ENCODE measurements at regions not wholly inside any gene's neighbourhood (a gene's known extent, or its start where the extent isn't known, plus 50 kb on each side); places are given as distances from the start of the nearest gene placed in this dataset.
A peak's percentile ranks its signal among the peaks of the same experiment; 100 is the strongest.

GRCh38 chr7:84678841-84679240, 484.3 kb upstream of the SEMA3A start:
- no peak for DNase-seq (ENCODE audit: low read depth)

- no peak for DNase-seq (ENCODE audit: low read depth)
Observed at GRCh38 chr7:84677117-84677732, 482.6 kb upstream of the SEMA3A start.

GRCh38 chr7:84675633-84676034, 481.0 kb upstream of the SEMA3A start:
- no peak for DNase-seq (ENCODE audit: low read depth)

- DNase-seq (ENCODE audit: low read depth) = no peak
Observed at GRCh38 chr7:84674236-84674913, 479.8 kb upstream of the SEMA3A start.

GRCh38 chr7:84669177-84669732, 474.7 kb upstream of the SEMA3A start:
- no peak for DNase-seq (ENCODE audit: low read depth)

GRCh38 chr7:84668116-84668515, 473.5 kb upstream of the SEMA3A start:
- DNase-seq (ENCODE audit: low read depth) = no peak

- DNase-seq (ENCODE audit: low read depth) = no peak
Observed at GRCh38 chr7:84666651-84667050, 472.1 kb upstream of the SEMA3A start.

GRCh38 chr7:84665339-84665738, 470.8 kb upstream of the SEMA3A start:
- DNase-seq (ENCODE audit: low read depth) = no peak

GRCh38 chr7:84664626-84665025, 470.0 kb upstream of the SEMA3A start:
- no peak for DNase-seq (ENCODE audit: low read depth)

- DNase-seq (ENCODE audit: low read depth) = no peak
Observed at GRCh38 chr7:84663224-84663623, 468.6 kb upstream of the SEMA3A start.

- no peak for DNase-seq (ENCODE audit: low read depth)
Observed at GRCh38 chr7:84658286-84658685, 463.7 kb upstream of the SEMA3A start.

- DNase-seq (ENCODE audit: low read depth) = no peak
Observed at GRCh38 chr7:84654273-84654672, 459.7 kb upstream of the SEMA3A start.

- DNase-seq (ENCODE audit: low read depth) = no peak
Observed at GRCh38 chr7:84651876-84652275, 457.3 kb upstream of the SEMA3A start.

- peak; percentile 66 for DNase-seq (ENCODE audit: low read depth)
Observed at GRCh38 chr7:84647797-84648757, 453.5 kb upstream of the SEMA3A start.

- DNase-seq (ENCODE audit: low read depth) = no peak
Observed at GRCh38 chr7:84642611-84643010, 448.0 kb upstream of the SEMA3A start.

- no peak for DNase-seq (ENCODE audit: low read depth)
Observed at GRCh38 chr7:84640637-84641036, 446.0 kb upstream of the SEMA3A start.

GRCh38 chr7:84638339-84638697, 443.7 kb upstream of the SEMA3A start:
- DNase-seq (ENCODE audit: low read depth) = no peak

GRCh38 chr7:84637568-84638338, 443.2 kb upstream of the SEMA3A start:
- DNase-seq (ENCODE audit: low read depth) = peak; percentile 58

GRCh38 chr7:84631913-84632312, 437.3 kb upstream of the SEMA3A start:
- DNase-seq (ENCODE audit: low read depth) = no peak

- DNase-seq (ENCODE audit: low read depth) = no peak
Observed at GRCh38 chr7:84629640-84630318, 435.2 kb upstream of the SEMA3A start.

- no peak for DNase-seq (ENCODE audit: low read depth)
Observed at GRCh38 chr7:84629216-84629615, 434.6 kb upstream of the SEMA3A start.

All from HS-27A (cell line).